AG04450 (cell line): ENCODE measurements at regions not wholly inside any gene's neighbourhood (a gene's known extent, or its start where the extent isn't known, plus 50 kb on each side); places are given as distances from the start of the nearest gene placed in this dataset.

Source experiments
- CTCF ChIA-PET: fragments of 300-600, 350-600 bp; formaldehyde crosslinking; extraction: SDS; loops from one replicate; lab custom pipeline; 2022; ENCODE audit warnings: antibody characterized with exemption, inconsistent platforms; lab: Charles Lee
- POLR2A ChIA-PET: fragments of 350-600 bp; formaldehyde crosslinking; extraction: SDS; loops from one replicate; lab custom pipeline; 2021; ENCODE audit warnings: antibody characterized with exemption, inconsistent platforms; lab: Yijun Ruan, JAX
- DNase-seq: peaks from one replicate; pipeline ENCODE4 v3.0.0-alpha.2; 2011; ENCODE audit warnings: low read depth, low spot score
- H3K27ac ChIP-seq: one replicate; pipeline ENCODE4 v1.5.1; 2012; ENCODE audit warnings: low read depth, low read length, control low read depth
- H3K27me3 ChIP-seq: one replicate; pipeline ENCODE4 v1.6.0; 2012; ENCODE audit warnings: low read length; ENCODE audit not compliant: control insufficient read depth, insufficient read depth
- H3K4me3 ChIP-seq: 2 replicates; pipeline ENCODE4 v1.5.1; 2011; ENCODE audit warnings: mild to moderate bottlenecking, low read depth, low read length, control low read depth
- H3K9me3 ChIP-seq: 2 replicates; pipeline ENCODE4 v1.5.1; 2012; ENCODE audit warnings: low read length; ENCODE audit not compliant: control insufficient read depth, insufficient read depth
- CTCF ChIP-seq: IDR thresholded peaks from 2 replicates; pipeline ENCODE4 v1.5.1; 2011; ENCODE audit warnings: low read depth, low read length, control low read depth, inconsistent platforms

GRCh38 chr12:97386133-97386581 is 76.4 kb upstream of the RMST start:
- no peaks in the 10 kb centered on the region for H3K27me3 ChIP-seq
- DNase-seq: no peak
- H3K27ac ChIP-seq: no peak overlapping the region
- H3K9me3 ChIP-seq: no peaks in the 10 kb centered on the region
- no peak for TF ChIP-seq CTCF
- no peak overlapping the region for H3K4me3 ChIP-seq
- POLR2A ChIA-PET: no interaction called here
- CTCF ChIA-PET: no interaction called here

- ChIA-PET CTCF (no interaction called here), POLR2A (no interaction called here)
- no peaks in the 10 kb centered on the region for H3K27me3 ChIP-seq
- DNase-seq: no peak
- H3K9me3 ChIP-seq: no peaks in the 10 kb centered on the region
- H3K4me3 ChIP-seq: no peak overlapping the region
- no peak for TF ChIP-seq CTCF
- H3K27ac ChIP-seq: no peak overlapping the region
Measured at GRCh38 chr12:97387844-97388243, 74.8 kb upstream of the RMST start.

GRCh38 chr12:97394657-97395056 is 67.9 kb upstream of the RMST start:
- Histone ChIP-seq H3K27ac (no peak overlapping the region), H3K9me3 (peaks cover 4% of the 10 kb centered on the region; the same call in 1 of the 2 replicates), H3K27me3 (no peaks in the 10 kb centered on the region), H3K4me3 (no peak overlapping the region)
- POLR2A ChIA-PET: no interaction called here
- CTCF ChIA-PET: no interaction called here
- DNase-seq: no peak
- TF ChIP-seq CTCF: no peak

- H3K27me3 ChIP-seq: no peaks in the 10 kb centered on the region
- POLR2A ChIA-PET: no interaction called here
- CTCF ChIA-PET: interaction anchor here (0.6 kb wide), 1 partner anchor 1259 kb away, joined by 4 read pairs; no protein-coding TSS in a partner anchor
- no peak overlapping the region for H3K4me3 ChIP-seq
- no peak for DNase-seq
- no peak for TF ChIP-seq CTCF
- H3K9me3 ChIP-seq: peaks cover 4% of the 10 kb centered on the region; the same call in 1 of the 2 replicates
- H3K27ac ChIP-seq: no peak overlapping the region
Measured at GRCh38 chr12:97397008-97397407, 65.6 kb upstream of the RMST start.

- Histone ChIP-seq H3K27me3 (no peaks in the 10 kb centered on the region), H3K27ac (no peak overlapping the region), H3K9me3 (peaks cover 4% of the 10 kb centered on the region; the same call in 1 of the 2 replicates), H3K4me3 (no peak overlapping the region)
- CTCF ChIA-PET: no interaction called here
- no peak for DNase-seq
- POLR2A ChIA-PET: no interaction called here
- no peak for TF ChIP-seq CTCF
Measured at GRCh38 chr12:97398704-97399103, 63.9 kb upstream of the RMST start.
